GM10266 (cell line): ENCODE measurements at regions not wholly inside any gene's neighbourhood (a gene's known extent, or its start where the extent isn't known, plus 50 kb on each side); places are given as distances from the start of the nearest gene placed in this dataset.
"Not testable (repeated sequence)": the region's sequence is repeated elsewhere in the genome, so short reads cannot be mapped to it uniquely, and the experiment has no call there.

Source experiments
- DNase-seq: peaks from one replicate; pipeline ENCODE4 v3.0.0; 2012; ENCODE audit errors: extremely low spot score
- CTCF ChIP-seq: IDR thresholded peaks from 2 replicates; pipeline ENCODE4 v1.5.1; 2012; ENCODE audit warnings: mild to moderate bottlenecking, low read depth; ENCODE audit not compliant: control insufficient read depth, insufficient read depth; ENCODE audit errors: missing control alignments

GRCh38 chr10:124168991-124169802, 75.8 kb upstream of the CHST15 start:
- no peak for TF ChIP-seq CTCF
- no peak for DNase-seq

DNA sequence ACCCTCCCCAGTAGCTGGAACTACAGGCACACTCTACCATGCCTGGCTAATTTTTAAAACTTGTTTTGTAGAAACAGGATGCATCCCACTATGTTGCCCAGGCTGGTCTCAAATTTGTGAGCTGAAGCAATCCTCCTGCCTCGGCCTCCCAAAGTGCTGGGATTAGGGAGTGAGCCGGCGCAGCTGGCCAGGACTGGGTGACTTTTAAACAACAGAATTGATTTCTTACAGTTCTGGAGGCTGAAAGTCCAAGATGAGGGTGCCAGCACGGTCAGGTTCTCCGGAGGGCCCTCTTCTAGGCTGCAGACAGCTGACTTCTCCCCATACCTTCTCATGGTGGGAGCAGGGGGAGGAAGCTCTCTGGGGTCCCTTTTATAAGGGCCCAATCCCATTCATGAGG, 75.2 kb upstream of the CHST15 start:
- DNase-seq: no peak
- no peak for TF ChIP-seq CTCF

DNA sequence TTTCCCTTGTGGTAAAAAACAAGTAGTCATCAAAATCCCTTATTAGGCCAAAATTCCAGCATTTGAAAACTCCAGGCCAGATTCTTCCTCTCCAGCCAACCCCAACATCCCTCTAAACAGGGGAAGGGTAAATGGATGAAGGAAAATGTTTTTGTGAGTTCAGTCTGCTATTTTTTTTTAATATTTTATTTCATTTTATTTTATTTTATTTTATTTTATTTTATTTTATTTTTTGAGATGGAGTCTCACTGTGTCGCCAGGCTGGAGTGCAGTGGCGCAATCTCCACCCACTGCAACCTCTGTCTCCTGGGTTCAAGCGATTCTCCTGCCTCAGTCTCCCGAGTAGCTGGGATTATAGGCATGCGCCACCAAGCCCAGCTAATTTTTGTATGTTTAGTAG, 74.5 kb upstream of the CHST15 start:
- not testable (repeated sequence) for DNase-seq

- DNase-seq: no peak
- no peak for TF ChIP-seq CTCF
Observed at GRCh38 chr10:124166431-124167125, 73.2 kb upstream of the CHST15 start.

GRCh38 chr10:124165827-124166226, 72.4 kb upstream of the CHST15 start:
- no peak for DNase-seq
- TF ChIP-seq CTCF: no peak

DNA sequence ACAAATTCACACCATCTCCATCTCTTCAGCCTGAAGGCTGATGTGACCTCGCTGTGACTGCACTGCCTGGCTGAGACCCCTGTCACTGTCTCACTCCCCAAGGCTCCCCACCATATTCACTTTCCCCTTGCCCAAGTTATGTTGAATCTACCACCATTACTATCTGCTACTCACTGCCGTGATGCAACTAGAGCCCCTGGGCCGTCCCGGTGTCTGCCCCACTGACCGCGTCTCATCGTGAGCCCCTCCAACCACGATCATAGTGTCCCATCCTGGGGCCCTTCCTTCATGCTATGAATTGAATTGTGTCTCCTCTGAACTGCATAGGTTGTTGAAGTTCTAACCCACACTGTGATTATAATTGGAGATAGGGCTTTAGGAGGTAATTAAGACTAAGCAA, 71.9 kb upstream of the CHST15 start:
- no peak for DNase-seq
- TF ChIP-seq CTCF: no peak

GRCh38 chr10:124164264-124164663, 70.9 kb upstream of the CHST15 start:
- no peak for TF ChIP-seq CTCF
- DNase-seq: no peak
